B cell (primary cell): ENCODE measurements at regions not wholly inside any gene's neighbourhood (a gene's known extent, or its start where the extent isn't known, plus 50 kb on each side); places are given as distances from the start of the nearest gene placed in this dataset.

Source experiments
- ATAC-seq: fragments of 200-7000 bp; cut with Tn5 transposase; one replicate; pipeline ENCODE4 v1.10.0; 2021; ENCODE audit warnings: low read depth, mild to moderate bottlenecking, moderate number of reproducible peaks, moderate library complexity
- CTCF ChIA-PET: fragments of 350-600 bp; sonication (Branson Sonifier 250); formaldehyde crosslinking; loops from one replicate; lab custom pipeline; 2021; ENCODE audit warnings: antibody characterized with exemption, inconsistent platforms; lab: Charles Lee
- POLR2A ChIA-PET: fragments of 350-600 bp; sonication (Branson Sonifier 250); formaldehyde crosslinking; loops from one replicate; lab custom pipeline; 2021; ENCODE audit warnings: antibody characterized with exemption; lab: Charles Lee
- DNase-seq: peaks from one replicate; pipeline ENCODE4 v3.0.0; 2013
- H2AFZ ChIP-seq: 2 replicates; pipeline ENCODE4 v1.6.1; 2012; ENCODE audit warnings: mild to moderate bottlenecking, low read depth, low read length; ENCODE audit not compliant: insufficient read depth, poor library complexity, severe bottlenecking
- H3K27ac ChIP-seq, 2 donors: 1 replicate in 1 of 2; 2 replicates in 1 of 2; pipeline ENCODE4 v1.5.1; 2012 to 2013; ENCODE audit warnings: low read length in 2 of 2, mild to moderate bottlenecking in 2 of 2, moderate library complexity in 1 of 2
- H3K27me3 ChIP-seq, 4 experiments: fragments of 200-600 bp in 1 of 4; sonication (generic) in 1 of 4; replicated peaks in 1 of 4; 1 replicate in 2 of 4; 2 replicates in 2 of 4; pipeline versions ENCODE4 v1.6.1 to v1.7.0; 2013 to 2016; ENCODE audit warnings: low read length in 3 of 4, mild to moderate bottlenecking in 2 of 4, mixed read lengths in 1 of 4, moderate library complexity in 1 of 4; ENCODE audit not compliant: insufficient read depth in 4 of 4, control insufficient read depth in 3 of 4; ENCODE audit errors: control extremely low read depth in 1 of 4
- H3K36me3 ChIP-seq, 2 experiments: replicated peaks in 1 of 2; 1 replicate in 1 of 2; 2 replicates in 1 of 2; pipeline versions ENCODE4 v1.6.1 to v1.7.1; 2013; ENCODE audit warnings: low read length in 1 of 2; ENCODE audit not compliant: insufficient read depth in 2 of 2, control insufficient read depth in 1 of 2; ENCODE audit errors: control extremely low read depth in 1 of 2, extremely low read depth in 1 of 2
- H3K4me1 ChIP-seq, 2 donors: fragments of 200-600 bp in 1 of 2; sonication (generic) in 1 of 2; 1 replicate in 1 of 2; 2 replicates in 1 of 2; pipeline versions ENCODE4 v1.5.1 to v1.6.1; 2013 to 2017; ENCODE audit warnings: low read length in 2 of 2; ENCODE audit not compliant: control insufficient read depth in 2 of 2, insufficient read depth in 2 of 2
- H3K4me2 ChIP-seq: replicated peaks from 2 replicates; pipeline ENCODE3; 2012; ENCODE audit warnings: mild to moderate bottlenecking, low read depth, low read length; ENCODE audit not compliant: poor library complexity, severe bottlenecking
- H3K4me3 ChIP-seq, 5 experiments: fragments of 200-600 bp in 1 of 5; sonication (generic) in 1 of 5; 1 replicate in 3 of 5; 2 replicates in 2 of 5; pipeline versions ENCODE4 v1.5.1 to v1.7.0; 2011 to 2016; ENCODE audit warnings: low read length in 4 of 5, mild to moderate bottlenecking in 4 of 5, low read depth in 2 of 5, control low read depth in 1 of 5, moderate library complexity in 1 of 5; ENCODE audit not compliant: insufficient read depth in 1 of 5; ENCODE audit errors: control extremely low read depth in 1 of 5, extremely low read depth in 1 of 5
- H3K79me2 ChIP-seq: fragments of 200-600 bp; sonication (generic); one replicate; pipeline ENCODE4 v1.6.0; 2016; ENCODE audit warnings: low read length; ENCODE audit not compliant: control insufficient read depth, insufficient read depth
- H3K9ac ChIP-seq: fragments of 200-600 bp; sonication (generic); 2 replicates; pipeline ENCODE4 v1.6.1; 2017; ENCODE audit warnings: mild to moderate bottlenecking, low read length, moderate library complexity
- H3K9me3 ChIP-seq, 3 donors: one replicate each; pipeline versions ENCODE4 v1.6.1 to v1.7.1; 2013; ENCODE audit warnings: low read length in 2 of 3; ENCODE audit not compliant: control insufficient read depth in 2 of 3, insufficient read depth in 1 of 3; ENCODE audit errors: control extremely low read depth in 1 of 3
- H4K20me1 ChIP-seq: 2 replicates; pipeline ENCODE4 v1.6.0; 2012; ENCODE audit warnings: mild to moderate bottlenecking, low read length; ENCODE audit not compliant: insufficient read depth, control insufficient read depth, poor library complexity, severe bottlenecking
- H3K27ac Mint-ChIP-seq: one replicate; pipeline ENCODE4 v1.8.0; 2021; ENCODE audit warnings: mixed read lengths
- H3K27me3 Mint-ChIP-seq: one replicate; pipeline ENCODE4 v1.8.0; 2021; ENCODE audit warnings: mixed read lengths
- H3K4me1 Mint-ChIP-seq: one replicate; pipeline ENCODE4 v1.8.0; 2021; ENCODE audit warnings: mixed read lengths
- H3K4me3 Mint-ChIP-seq: one replicate; pipeline ENCODE4 v1.8.0; 2021; ENCODE audit warnings: mixed read lengths
- H3K9me3 Mint-ChIP-seq: one replicate; pipeline ENCODE4 v1.8.0; 2022; ENCODE audit warnings: mixed read lengths; ENCODE audit not compliant: insufficient read depth
- CTCF ChIP-seq: fragments of 200-600 bp; IDR thresholded peaks from one replicate; pipeline ENCODE4 v1.8.0; 2022; ENCODE audit warnings: antibody characterized with exemption, mild to moderate bottlenecking
- EZH2 ChIP-seq: IDR thresholded peaks from 2 replicates; pipeline ENCODE4 v1.6.1; 2012; ENCODE audit warnings: borderline replicate concordance, low read depth, mild to moderate bottlenecking, moderate library complexity, low read length; ENCODE audit not compliant: insufficient read depth, poor library complexity, severe bottlenecking
- WGBS: methylation state at CpG from one replicate; pipeline ENCODE4 v1.1.5; 2013; ENCODE audit warnings: missing lambda C conversion rate; ENCODE audit not compliant: insufficient coverage; 5-methylcytosine and 5-hydroxymethylcytosine counted together
- intact Hi-C: fragments of 100-400 bp; cut with micrococcal nuclease; formaldehyde crosslinking; loops from one replicate; pipeline ENCODE4 v1.10.0; 2022

GRCh38 chr2:57867730-57868129 lies 178.9 kb upstream of the VRK2 start:
- Mint-ChIP-seq H3K27me3 (no peaks in the 10 kb centered on the region), H3K4me3 (no peak overlapping the region), H3K9me3 (no peaks in the 10 kb centered on the region), H3K4me1 (no peaks in the 10 kb centered on the region), H3K27ac (no peak overlapping the region)
- Histone ChIP-seq H3K4me2 (no peak overlapping the region), H4K20me1 (no peaks in the 10 kb centered on the region), H3K9ac (no peak overlapping the region), H3K27me3 (no peaks in the 10 kb centered on the region), H2AFZ (no peak overlapping the region), H3K4me3 (no peak overlapping the region), H3K79me2 (no peaks in the 10 kb centered on the region), H3K4me1 (no peaks in the 10 kb centered on the region), H3K36me3 (no peaks in the 10 kb centered on the region), H3K27ac (no peak overlapping the region), H3K9me3 (no peaks in the 10 kb centered on the region)
- intact Hi-C loops = no loop called here
- ATAC-seq = no peak
- CTCF ChIA-PET = no interaction called here
- POLR2A ChIA-PET = no interaction called here
- TF ChIP-seq EZH2 (no peak), CTCF (no peak)
- WGBS = 96% methylated on average over 2 of the region's 3 CpGs
- no peak for DNase-seq

GRCh38 chr2:57868619-57869139 lies 177.9 kb upstream of the VRK2 start:
- Histone ChIP-seq H3K27me3 (no peaks in the 10 kb centered on the region), H3K9me3 (no peaks in the 10 kb centered on the region), H3K36me3 (no peaks in the 10 kb centered on the region), H3K4me1 (no peaks in the 10 kb centered on the region), H3K9ac (no peak overlapping the region), H3K27ac (no peak overlapping the region), H2AFZ (no peak overlapping the region), H3K79me2 (no peaks in the 10 kb centered on the region), H3K4me3 (no peak overlapping the region), H4K20me1 (no peaks in the 10 kb centered on the region), H3K4me2 (no peak overlapping the region)
- DNase-seq = no peak
- ATAC-seq = no peak
- ChIA-PET CTCF (no interaction called here), POLR2A (no interaction called here)
- intact Hi-C loops = no loop called here
- TF ChIP-seq CTCF (no peak), EZH2 (no peak)
- H3K4me1 Mint-ChIP-seq = no peaks in the 10 kb centered on the region
- no peak overlapping the region for H3K27ac Mint-ChIP-seq
- H3K4me3 Mint-ChIP-seq = no peak overlapping the region
- no peaks in the 10 kb centered on the region for H3K9me3 Mint-ChIP-seq
- H3K27me3 Mint-ChIP-seq = no peaks in the 10 kb centered on the region
